HUES48 (cell line): ENCODE measurements at regions not wholly inside any gene's neighbourhood (a gene's known extent, or its start where the extent isn't known, plus 50 kb on each side); places are given as distances from the start of the nearest gene placed in this dataset.

Source experiments
- H3K27ac ChIP-seq: one replicate; pipeline ENCODE4 v1.7.0; 2013; ENCODE audit warnings: low read depth, low read length, inconsistent platforms
- H3K27me3 ChIP-seq: 2 replicates; pipeline ENCODE4 v1.6.1; 2013; ENCODE audit warnings: mild to moderate bottlenecking, low read length; ENCODE audit not compliant: control insufficient read depth, insufficient read depth
- H3K36me3 ChIP-seq: 2 replicates; pipeline ENCODE4 v1.6.1; 2013; ENCODE audit warnings: low read length; ENCODE audit not compliant: control insufficient read depth, insufficient read depth
- H3K4me1 ChIP-seq: 2 replicates; pipeline ENCODE4 v1.6.1; 2013; ENCODE audit warnings: mild to moderate bottlenecking, low read length; ENCODE audit not compliant: control insufficient read depth, insufficient read depth
- H3K4me3 ChIP-seq: 2 replicates; pipeline ENCODE4 v1.5.1; 2013; ENCODE audit warnings: mild to moderate bottlenecking, low read depth, low read length
- H3K9ac ChIP-seq: 2 replicates; pipeline ENCODE4 v1.6.1; 2013; ENCODE audit warnings: mild to moderate bottlenecking, low read depth, low read length, moderate library complexity
- H3K9me3 ChIP-seq: 2 replicates; pipeline ENCODE4 v1.6.1; 2013; ENCODE audit warnings: low read length; ENCODE audit not compliant: control insufficient read depth, insufficient read depth

DNA sequence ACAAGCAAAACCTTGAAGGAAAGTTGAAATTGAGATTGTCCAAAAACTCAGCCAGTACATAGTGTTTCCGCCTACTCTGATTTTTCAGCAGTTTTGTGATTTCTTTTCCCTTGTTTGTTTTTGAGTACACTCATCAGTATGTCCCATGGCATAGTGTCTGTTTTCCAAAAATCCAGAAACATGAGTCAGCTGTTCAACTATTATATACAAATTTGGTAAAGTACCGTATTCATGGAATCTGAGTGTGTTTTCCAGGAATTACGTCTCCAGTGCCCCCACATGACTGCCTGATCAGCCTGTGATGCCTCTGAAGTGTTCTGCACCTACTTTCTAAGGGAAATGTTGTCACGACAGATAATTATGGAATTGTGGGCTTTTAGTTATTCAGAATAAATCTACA is 186.8 kb downstream of the LTN1 start:
- no peaks in the 10 kb centered on the region for H3K36me3 ChIP-seq
- H3K9me3 ChIP-seq, result no peaks in the 10 kb centered on the region
- H3K27me3 ChIP-seq, result no peaks in the 10 kb centered on the region
- no peak overlapping the region for H3K9ac ChIP-seq
- no peak overlapping the region for H3K27ac ChIP-seq
- H3K4me1 ChIP-seq, result no peaks in the 10 kb centered on the region
- no peak overlapping the region for H3K4me3 ChIP-seq

DNA sequence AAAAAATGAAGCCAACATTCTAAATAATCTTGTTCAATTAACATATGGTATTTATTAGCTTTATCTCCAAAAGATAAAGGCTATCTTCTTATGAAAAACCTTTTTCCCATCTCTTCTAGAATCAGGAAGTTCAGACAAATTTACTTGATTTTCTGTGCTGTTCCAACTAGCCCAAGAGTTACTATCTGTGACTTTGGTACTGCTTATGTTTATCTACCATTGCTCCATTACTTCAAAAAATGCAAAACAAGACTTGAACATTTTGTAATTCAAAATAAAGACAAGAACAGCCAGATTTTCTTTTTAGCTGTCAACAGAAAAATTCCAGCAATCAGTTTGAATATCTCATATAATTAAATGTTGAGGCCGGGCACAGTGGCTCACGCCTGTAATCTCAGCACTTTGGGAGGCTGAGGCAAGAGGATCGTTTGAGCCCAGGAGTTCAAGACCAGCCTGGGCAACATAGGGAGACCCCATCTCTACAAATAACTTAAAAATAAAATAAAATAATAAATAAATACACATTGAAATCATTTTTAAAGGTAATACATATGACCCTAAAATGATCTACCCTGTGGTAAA is 188.5 kb downstream of the LTN1 start:
- no peak overlapping the region for H3K9ac ChIP-seq
- H3K4me1 ChIP-seq, result no peaks in the 10 kb centered on the region
- no peaks in the 10 kb centered on the region for H3K9me3 ChIP-seq
- no peaks in the 10 kb centered on the region for H3K36me3 ChIP-seq
- H3K4me3 ChIP-seq, result no peak overlapping the region
- no peaks in the 10 kb centered on the region for H3K27me3 ChIP-seq
- no peak overlapping the region for H3K27ac ChIP-seq

GRCh38 chr21:28801906-28802305 is 190.8 kb downstream of the LTN1 start:
- H3K27ac ChIP-seq, result no peak overlapping the region

GRCh38 chr21:28799926-28800325 is 192.8 kb downstream of the LTN1 start:
- H3K36me3 ChIP-seq, result no peaks in the 10 kb centered on the region
- peaks cover under 1% of the 10 kb centered on the region; the same call in 1 of the 2 replicates for H3K4me1 ChIP-seq
- no peak overlapping the region for H3K27ac ChIP-seq
- H3K27me3 ChIP-seq, result no peaks in the 10 kb centered on the region
- no peak overlapping the region for H3K9ac ChIP-seq
- H3K9me3 ChIP-seq, result no peaks in the 10 kb centered on the region
- H3K4me3 ChIP-seq, result no peak overlapping the region

More at GRCh38 chr21:28801906-28802305, 190.8 kb downstream of the LTN1 start:
- Histone ChIP-seq H3K9me3 (no peaks in the 10 kb centered on the region), H3K9ac (no peak overlapping the region), H3K4me1 (no peaks in the 10 kb centered on the region), H3K27me3 (no peaks in the 10 kb centered on the region), H3K4me3 (no peak overlapping the region), H3K36me3 (no peaks in the 10 kb centered on the region)

DNA sequence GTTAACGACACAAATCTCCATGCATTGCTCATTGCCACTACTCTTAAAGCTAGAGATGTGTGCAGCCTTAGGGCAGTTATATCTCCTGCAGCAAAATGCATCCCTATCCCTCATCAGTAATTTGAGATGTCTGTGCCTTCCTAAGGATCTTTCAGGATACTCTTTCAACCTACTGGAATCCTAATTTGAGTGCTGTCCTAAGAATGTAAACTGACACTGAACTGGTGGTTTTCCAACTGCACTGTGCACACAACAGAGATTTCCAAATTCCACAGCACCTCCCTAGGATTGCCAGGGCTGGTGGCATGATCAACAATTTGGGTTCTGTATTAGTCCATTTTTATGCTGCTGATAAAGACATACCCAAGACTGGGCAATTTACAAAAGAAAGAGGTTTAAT is 193.9 kb downstream of the LTN1 start:
- no peak overlapping the region for H3K27ac ChIP-seq
- no peak overlapping the region for H3K4me3 ChIP-seq
- H3K27me3 ChIP-seq, result no peaks in the 10 kb centered on the region
- H3K9me3 ChIP-seq, result no peaks in the 10 kb centered on the region
- no peak overlapping the region for H3K9ac ChIP-seq
- H3K4me1 ChIP-seq, result peaks cover 9% of the 10 kb centered on the region; the same call in 1 of the 2 replicates
- no peaks in the 10 kb centered on the region for H3K36me3 ChIP-seq

DNA sequence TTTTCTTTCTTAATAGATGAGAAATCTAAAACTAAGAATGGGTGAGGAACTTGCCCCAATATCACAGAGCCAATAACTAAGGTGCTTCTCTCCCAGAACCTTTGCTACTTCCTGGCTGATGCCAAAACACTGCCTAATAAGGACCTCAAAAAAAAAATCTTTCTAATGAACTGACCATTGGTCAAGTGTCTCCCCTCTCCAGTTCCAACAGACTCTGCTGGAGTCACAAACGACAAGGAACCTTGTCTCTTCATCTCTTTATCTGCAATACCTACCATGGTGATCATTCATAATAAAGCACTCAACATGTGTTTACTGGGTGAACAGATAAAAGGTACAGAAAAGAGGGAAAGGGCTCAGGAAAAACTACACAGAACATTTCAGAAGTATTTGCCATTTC is 197.4 kb downstream of the LTN1 start:
- Histone ChIP-seq H3K9ac (no peak overlapping the region), H3K4me1 (peaks cover 12% of the 10 kb centered on the region), H3K9me3 (no peaks in the 10 kb centered on the region), H3K4me3 (no peak overlapping the region), H3K27ac (no peak overlapping the region), H3K27me3 (no peaks in the 10 kb centered on the region), H3K36me3 (no peaks in the 10 kb centered on the region)

GRCh38 chr21:28794371-28794851 is 198.3 kb downstream of the LTN1 start:
- H3K9ac ChIP-seq, result no peak overlapping the region
- H3K9me3 ChIP-seq, result no peaks in the 10 kb centered on the region
- H3K27me3 ChIP-seq, result no peaks in the 10 kb centered on the region
- H3K4me1 ChIP-seq, result peaks cover 14% of the 10 kb centered on the region
- H3K27ac ChIP-seq, result no peak overlapping the region
- H3K4me3 ChIP-seq, result no peak overlapping the region
- no peaks in the 10 kb centered on the region for H3K36me3 ChIP-seq

DNA sequence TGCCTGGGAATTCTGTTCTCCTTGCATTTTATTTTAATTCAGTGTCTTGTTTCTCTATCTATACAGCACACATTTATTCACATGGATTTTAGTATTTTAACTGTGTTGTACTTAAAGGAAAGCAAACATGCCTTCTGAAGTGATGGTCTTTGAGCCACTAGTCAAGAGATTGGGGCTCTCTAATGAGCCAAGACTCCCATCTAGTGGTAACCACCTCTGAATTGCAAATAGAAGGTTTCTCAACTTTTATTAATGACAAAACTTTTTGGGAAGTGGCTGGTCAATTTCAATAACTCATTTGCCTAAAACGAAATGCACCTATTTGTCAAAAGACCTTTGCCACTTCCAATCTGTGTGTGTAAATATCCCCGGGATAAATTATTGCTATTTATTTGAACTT is 199.6 kb downstream of the LTN1 start:
- no peak overlapping the region for H3K9ac ChIP-seq
- H3K4me3 ChIP-seq, result no peak overlapping the region
- H3K36me3 ChIP-seq, result no peaks in the 10 kb centered on the region
- H3K27me3 ChIP-seq, result no peaks in the 10 kb centered on the region
- H3K27ac ChIP-seq, result no peak overlapping the region
- H3K4me1 ChIP-seq, result peaks cover 14% of the 10 kb centered on the region
- no peaks in the 10 kb centered on the region for H3K9me3 ChIP-seq

GRCh38 chr21:28791595-28792282 is 200.9 kb downstream of the LTN1 start:
- Histone ChIP-seq H3K27ac (no peak overlapping the region), H3K4me1 (peaks cover 14% of the 10 kb centered on the region), H3K9ac (no peak overlapping the region), H3K4me3 (no peak overlapping the region), H3K27me3 (no peaks in the 10 kb centered on the region), H3K36me3 (no peaks in the 10 kb centered on the region), H3K9me3 (no peaks in the 10 kb centered on the region)

- Histone ChIP-seq H3K4me3 (no peak overlapping the region), H3K9ac (no peak overlapping the region), H3K9me3 (no peaks in the 10 kb centered on the region), H3K36me3 (no peaks in the 10 kb centered on the region), H3K27me3 (no peaks in the 10 kb centered on the region), H3K4me1 (peaks cover 14% of the 10 kb centered on the region), H3K27ac (no peak overlapping the region)
Measured at GRCh38 chr21:28790335-28790734, 202.3 kb downstream of the LTN1 start.

GRCh38 chr21:28789523-28789922 is 203.2 kb downstream of the LTN1 start:
- Histone ChIP-seq H3K9ac (no peak overlapping the region), H3K4me1 (peaks cover 9% of the 10 kb centered on the region), H3K36me3 (no peaks in the 10 kb centered on the region), H3K27ac (no peak overlapping the region), H3K27me3 (no peaks in the 10 kb centered on the region), H3K9me3 (no peaks in the 10 kb centered on the region), H3K4me3 (no peak overlapping the region)
